ENCODE measurements at regions not wholly inside any gene's neighbourhood (a gene's known extent, or its start where the extent isn't known, plus 50 kb on each side); places are given as distances from the start of the nearest gene placed in this dataset.

DNA sequence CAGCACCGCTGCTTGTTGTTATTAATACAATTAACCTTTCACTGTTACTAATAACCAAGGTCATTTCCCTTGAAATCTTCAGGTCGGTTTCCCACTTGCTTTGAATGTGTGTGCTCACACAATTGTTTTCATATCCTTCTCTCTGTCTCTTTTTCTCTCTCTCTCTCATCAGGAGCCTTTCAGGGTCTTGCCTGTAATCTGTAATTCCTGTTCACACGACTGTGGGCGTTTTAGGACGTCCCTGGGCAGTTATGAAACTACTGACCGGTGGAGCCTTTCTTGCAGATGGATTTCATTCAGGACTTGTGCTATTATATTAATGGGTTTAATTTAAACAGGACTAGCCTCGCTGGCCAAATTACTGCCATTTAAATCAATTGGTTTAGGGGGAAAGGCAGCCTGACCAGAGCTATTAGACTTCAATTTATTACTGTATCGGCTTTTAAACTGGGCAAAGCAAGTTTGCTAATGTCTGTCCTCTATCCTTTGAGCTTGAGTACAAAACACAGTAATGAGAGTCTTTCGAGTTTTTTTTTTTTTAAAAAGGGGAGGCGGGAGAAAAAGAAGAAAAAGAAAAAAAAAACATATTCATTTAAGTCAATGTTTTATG is 316.0 kb upstream of the TLE4 start:
- no peak overlapping the region for H3K27ac ChIP-seq

GRCh38 chr9:79256691-79257213 is 315.0 kb upstream of the TLE4 start:
- no peak overlapping the region for H3K27ac ChIP-seq
- peak overlapping the region in 2 of 7 experiments; percentile 7 to 23 for H3K4me3 ChIP-seq

More for the DNA sequence above, 316.0 kb upstream of the TLE4 start:
- H3K4me3 ChIP-seq: no peak overlapping the region

GRCh38 chr9:79257228-79257781 is 314.5 kb upstream of the TLE4 start:
- H3K4me3 ChIP-seq: peak overlapping the region in 3 of 7 experiments; percentile 6 to 23 (median 7)

GRCh38 chr9:79257790-79258351 is 313.9 kb upstream of the TLE4 start:
- Histone ChIP-seq H3K4me3 (no peak overlapping the region), H3K27ac (no peak overlapping the region)

More at GRCh38 chr9:79257228-79257781, 314.5 kb upstream of the TLE4 start:
- no peak overlapping the region for H3K27ac ChIP-seq

DNA sequence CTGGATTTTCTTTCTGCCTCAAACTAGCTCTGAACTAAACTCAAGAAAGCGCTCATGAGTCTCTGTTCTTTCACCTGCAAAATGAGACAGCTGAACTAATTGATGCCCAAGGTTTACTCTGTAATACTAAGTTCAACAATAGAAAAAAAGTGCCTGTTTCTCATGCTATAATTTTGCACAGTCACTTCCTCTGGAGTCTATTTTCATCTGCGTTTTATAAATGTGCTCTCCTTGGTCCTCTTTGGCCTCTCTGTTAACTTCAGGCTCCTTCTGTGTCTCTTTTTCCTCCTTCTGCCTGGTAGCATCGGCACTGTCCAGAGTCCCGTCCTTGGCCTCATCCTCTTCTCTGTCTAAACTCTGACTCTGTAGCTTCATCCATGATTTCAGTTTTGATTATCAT is 311.9 kb upstream of the TLE4 start:
- no peak overlapping the region for H3K27ac ChIP-seq
- H3K4me3 ChIP-seq: no peak overlapping the region

DNA sequence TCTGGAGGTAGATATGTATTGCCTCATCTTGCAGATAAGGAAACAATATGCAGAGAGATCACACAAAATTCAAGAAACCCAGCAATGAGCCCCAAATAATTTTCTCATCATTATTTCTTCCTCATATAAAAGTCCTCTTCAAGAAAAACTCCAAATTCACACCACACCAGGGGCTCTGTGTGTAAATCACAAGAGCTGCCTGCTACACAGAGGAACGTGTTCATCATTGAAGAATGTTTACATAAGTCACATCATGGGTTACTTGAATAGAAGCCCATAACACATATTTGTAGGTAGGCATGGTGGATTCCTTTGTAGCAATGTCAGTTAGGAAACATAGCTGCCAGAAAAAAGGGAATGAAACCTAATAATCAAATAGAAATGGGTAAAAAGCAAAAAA is 308.1 kb upstream of the TLE4 start:
- no peak overlapping the region for H3K4me3 ChIP-seq
- H3K27ac ChIP-seq: no peak overlapping the region

- H3K4me3 ChIP-seq: no peak overlapping the region
Observed at GRCh38 chr9:79264041-79264440, 307.7 kb upstream of the TLE4 start.

DNA sequence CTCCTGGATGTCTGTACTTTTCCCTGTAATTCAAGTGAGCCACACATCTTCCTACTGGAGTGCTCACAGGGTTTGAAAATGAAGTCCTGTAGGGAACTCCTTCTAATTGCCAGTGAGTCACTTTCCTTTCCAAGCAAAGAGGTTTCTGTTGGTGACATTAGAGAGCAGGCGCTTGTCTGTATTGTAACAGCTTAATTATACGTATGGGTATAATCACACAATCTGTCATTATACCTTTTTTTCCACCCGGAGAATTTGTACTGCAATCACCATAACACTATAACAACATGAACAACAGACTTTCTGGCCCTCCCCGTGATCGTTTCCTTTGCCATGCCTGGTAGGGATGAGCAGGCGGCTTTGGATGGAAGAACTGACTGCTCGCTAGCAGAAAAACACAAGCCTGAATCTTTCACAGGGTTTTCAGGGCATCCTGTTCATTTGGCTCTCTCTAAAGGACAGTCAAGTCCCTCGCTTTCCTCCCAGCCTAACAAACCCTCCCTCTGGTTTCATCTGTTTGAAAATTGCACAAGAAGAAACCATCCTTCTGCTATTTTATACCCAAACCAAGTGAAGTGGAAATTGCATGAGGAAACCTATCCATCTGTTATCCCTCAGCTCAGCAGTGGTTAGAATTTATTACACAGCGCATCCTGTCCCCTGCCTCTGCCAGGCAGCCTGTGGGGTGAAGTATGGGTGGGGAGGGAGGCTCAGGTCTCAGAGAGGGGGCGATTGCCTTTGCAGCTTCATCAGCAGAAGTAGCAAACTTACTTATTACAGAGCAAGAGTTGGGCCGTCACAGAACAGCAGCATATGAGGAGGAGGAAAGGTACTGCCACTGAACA is 307.0 kb upstream of the TLE4 start:
- no peak overlapping the region for H3K27ac ChIP-seq
- H3K4me3 ChIP-seq: no peak overlapping the region

More at GRCh38 chr9:79264041-79264440, 307.7 kb upstream of the TLE4 start:
- H3K27ac ChIP-seq: no peak overlapping the region

DNA sequence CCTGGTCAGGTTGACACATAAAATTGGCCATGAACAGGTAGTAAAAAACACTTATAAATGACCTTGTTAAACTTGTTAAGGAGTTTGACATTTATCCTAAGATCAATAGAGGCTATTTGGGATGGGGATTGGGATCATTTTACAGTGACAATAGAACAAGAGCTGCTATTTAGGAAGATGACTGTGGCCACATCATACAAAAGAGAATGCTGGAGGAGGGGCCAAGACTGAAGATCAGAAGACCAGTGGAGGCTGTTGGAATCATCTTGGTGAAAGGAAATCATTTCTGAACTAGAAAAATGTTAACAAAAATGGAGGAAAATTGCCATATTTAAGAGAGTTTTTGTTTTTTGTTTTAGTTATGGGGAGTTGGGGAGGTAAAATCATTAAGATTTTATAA is 304.8 kb upstream of the TLE4 start:
- no peak overlapping the region for H3K27ac ChIP-seq
- no peak overlapping the region for H3K4me3 ChIP-seq

DNA sequence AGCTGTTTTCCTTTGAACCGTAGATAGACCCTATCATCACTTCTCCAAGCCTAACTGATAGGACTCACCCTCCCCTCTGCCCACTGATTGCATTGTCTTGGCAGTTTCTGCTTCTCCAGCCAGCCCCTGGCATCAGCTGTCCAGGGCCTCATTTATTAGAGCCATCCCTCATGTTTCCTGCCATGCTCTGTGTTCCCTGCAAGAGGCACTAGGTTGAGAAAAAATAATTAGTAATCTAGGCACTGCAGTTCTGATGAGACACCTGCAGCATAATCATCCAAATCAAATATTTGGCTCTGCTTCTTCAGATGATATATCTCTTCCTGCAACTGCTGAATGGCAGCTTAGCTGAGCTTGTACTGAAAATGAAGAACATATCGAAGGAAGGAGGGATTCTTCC is 303.0 kb upstream of the TLE4 start:
- Histone ChIP-seq H3K27ac (no peak overlapping the region), H3K4me3 (no peak overlapping the region)

DNA sequence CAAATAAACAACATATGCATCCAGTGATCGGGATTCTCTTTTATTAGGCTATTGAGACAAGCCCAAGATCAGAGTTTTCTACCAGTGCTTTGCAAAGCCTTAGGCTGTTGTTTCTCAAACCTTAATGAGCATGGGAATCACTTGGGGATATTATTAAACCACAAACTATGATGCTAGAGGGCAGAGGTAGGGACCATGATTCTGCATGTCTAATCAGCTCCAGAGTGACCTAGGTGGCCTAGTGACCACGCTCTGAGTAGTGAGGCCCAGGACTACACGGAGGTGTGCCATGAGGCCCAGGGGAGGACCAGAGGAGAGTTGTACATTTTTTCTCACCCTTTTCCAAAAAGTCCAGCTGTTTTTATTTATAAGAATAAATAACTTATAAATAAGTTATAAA is 298.5 kb upstream of the TLE4 start:
- H3K4me3 ChIP-seq: no peak overlapping the region

GRCh38 chr9:79279356-79279755 is 292.4 kb upstream of the TLE4 start:
- H3K27ac ChIP-seq: no peak overlapping the region
- no peak overlapping the region for H3K4me3 ChIP-seq

More for the DNA sequence above, 298.5 kb upstream of the TLE4 start:
- no peak overlapping the region for H3K27ac ChIP-seq

DNA sequence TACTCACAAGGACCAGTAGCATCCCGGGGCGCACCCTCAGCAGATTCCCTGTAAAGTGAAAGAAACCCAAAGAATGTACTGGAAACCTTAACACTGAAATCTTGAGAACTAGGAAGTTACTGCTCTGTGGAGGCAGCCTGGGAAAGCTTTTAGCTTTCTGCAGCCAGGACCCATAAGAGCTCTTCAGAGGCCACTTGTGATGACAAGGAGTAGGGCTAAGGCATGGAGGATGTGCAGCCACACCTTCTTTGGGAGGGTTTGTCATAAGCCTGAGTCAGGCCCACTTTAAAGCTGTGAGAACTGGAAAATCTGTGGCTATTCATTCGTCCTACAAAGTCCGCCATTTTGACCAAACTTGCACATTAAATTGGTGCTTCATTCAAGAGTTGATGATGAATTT is 291.1 kb upstream of the TLE4 start:
- Histone ChIP-seq H3K4me3 (no peak overlapping the region), H3K27ac (no peak overlapping the region)

DNA sequence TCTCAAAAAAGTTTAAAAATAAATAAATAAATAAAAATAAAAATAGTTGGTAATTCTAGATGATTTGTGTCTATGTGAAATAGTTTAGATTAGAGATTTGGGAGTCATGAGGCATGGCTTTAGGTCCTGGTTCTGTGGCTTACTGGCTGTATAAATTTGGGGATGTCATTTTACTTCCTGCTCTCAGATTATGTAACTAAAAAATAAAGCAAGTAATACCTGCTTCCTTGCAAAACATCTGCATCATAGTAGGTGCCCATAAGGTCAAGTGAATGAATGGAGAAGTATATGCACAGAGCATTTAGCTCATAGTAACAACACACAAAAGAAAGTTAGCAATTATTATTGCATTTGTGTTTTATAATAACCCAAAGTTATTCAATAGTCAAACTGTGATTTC is 287.7 kb upstream of the TLE4 start:
- H3K27ac ChIP-seq: no peak overlapping the region
- no peak overlapping the region for H3K4me3 ChIP-seq

- H3K4me3 ChIP-seq: no peak overlapping the region
- H3K27ac ChIP-seq: no peak overlapping the region
Observed at GRCh38 chr9:79286992-79287707, 284.6 kb upstream of the TLE4 start.

DNA sequence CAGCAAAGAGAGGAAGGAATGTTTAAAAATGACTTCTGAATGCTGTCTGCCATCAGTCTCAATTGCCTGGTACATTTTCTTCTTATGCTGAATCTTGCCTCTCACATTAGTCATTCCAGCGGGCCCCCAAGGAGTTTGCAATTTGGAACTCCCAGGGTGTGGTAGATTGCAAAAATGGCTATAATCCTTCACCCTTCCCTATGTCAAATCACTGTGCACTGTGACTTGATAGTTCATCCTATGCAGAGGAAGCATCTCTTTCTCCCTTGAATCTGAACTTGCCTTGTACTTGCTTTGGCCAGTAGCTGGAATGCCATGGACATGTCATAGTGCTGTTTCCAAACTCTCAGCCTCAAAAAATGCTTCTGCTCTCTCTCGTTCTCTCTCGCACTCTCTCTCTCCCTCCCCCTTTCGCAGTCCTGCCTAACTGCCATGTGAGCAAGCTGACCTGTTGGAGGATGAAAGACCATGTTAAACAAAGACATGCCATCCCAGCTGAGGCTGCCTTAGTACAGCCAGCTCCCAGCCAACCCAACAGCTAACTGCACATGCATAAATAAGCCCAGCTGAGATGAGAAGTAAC is 284.0 kb upstream of the TLE4 start:
- Histone ChIP-seq H3K4me3 (no peak overlapping the region), H3K27ac (no peak overlapping the region)

DNA sequence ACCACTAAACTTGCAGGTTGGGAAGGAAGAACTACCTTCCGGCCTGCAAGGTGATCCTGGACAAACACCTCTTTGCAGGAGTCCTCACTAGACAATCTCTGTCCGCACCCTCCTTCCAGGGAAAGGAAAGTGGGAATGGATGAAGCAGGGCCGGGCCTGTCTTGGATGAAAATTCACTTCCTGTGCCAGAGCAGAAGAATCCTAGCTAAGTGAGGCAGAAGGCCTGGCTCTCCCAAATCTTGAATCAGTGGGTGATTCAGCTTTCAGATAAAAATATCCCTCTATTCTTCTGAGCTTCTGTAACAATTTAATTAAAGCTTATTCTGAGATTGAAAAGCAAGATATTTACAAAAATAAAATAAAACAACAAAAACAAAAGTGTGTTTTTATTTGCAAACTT is 281.9 kb upstream of the TLE4 start:
- Histone ChIP-seq H3K4me3 (no peak overlapping the region), H3K27ac (no peak overlapping the region)

DNA sequence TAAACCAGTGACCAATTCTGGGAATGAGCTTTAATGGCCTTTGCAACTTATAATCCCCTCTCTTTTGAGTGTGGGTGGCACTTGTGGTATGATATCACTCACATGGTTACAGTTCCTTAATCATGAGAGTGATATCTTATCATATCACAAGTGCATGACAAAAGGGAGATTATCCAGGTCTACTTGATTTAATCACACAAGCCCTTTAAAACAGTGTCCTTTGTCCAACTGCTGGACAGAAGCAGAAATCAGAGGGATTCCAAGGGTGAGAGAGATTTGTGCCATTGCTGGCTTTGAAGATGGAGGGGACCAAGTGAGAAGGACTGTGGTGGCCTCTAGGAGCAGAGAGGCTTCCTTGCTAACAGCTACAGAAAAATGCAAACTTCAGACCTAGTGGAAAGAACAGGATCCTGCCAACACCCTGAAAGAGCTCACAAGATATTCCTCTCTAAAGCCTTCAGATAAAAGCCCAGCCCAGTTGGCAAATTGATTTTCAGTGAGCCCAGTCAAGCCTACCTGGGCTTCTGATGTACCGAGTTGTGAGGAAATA is 279.0 kb upstream of the TLE4 start:
- Histone ChIP-seq H3K4me3 (no peak overlapping the region), H3K27ac (no peak overlapping the region)

- Histone ChIP-seq H3K4me3 (no peak overlapping the region), H3K27ac (no peak overlapping the region)
Observed at GRCh38 chr9:79300068-79300467, 271.7 kb upstream of the TLE4 start.

Measured in skin epidermis (tissue), 12 donors.